ENCODE measurements at regions not wholly inside any gene's neighbourhood (a gene's known extent, or its start where the extent isn't known, plus 50 kb on each side); places are given as distances from the start of the nearest gene placed in this dataset.

GRCh38 chr1:194069831-194070218 lies 883.4 kb upstream of the B3GALT2 start:
- TF ChIP-seq, protein P1, sequence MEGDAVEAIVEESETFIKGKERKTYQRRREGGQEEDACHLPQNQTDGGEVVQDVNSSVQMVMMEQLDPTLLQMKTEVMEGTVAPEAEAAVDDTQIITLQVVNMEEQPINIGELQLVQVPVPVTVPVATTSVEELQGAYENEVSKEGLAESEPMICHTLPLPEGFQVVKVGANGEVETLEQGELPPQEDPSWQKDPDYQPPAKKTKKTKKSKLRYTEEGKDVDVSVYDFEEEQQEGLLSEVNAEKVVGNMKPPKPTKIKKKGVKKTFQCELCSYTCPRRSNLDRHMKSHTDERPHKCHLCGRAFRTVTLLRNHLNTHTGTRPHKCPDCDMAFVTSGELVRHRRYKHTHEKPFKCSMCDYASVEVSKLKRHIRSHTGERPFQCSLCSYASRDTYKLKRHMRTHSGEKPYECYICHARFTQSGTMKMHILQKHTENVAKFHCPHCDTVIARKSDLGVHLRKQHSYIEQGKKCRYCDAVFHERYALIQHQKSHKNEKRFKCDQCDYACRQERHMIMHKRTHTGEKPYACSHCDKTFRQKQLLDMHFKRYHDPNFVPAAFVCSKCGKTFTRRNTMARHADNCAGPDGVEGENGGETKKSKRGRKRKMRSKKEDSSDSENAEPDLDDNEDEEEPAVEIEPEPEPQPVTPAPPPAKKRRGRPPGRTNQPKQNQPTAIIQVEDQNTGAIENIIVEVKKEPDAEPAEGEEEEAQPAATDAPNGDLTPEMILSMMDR (IDR thresholded peaks at IDR 0.05) = no peak
- DNase-seq (no peak), ATAC-seq (no peak)
- Histone ChIP-seq H3K9me3 (no peaks in the 10 kb centered on the region), H3K4me3 (no peak overlapping the region), H3K4me1 (no peaks in the 10 kb centered on the region), H3K36me3 (no peaks in the 10 kb centered on the region), H3K27ac (no peak overlapping the region), H3K27me3 (no peaks in the 10 kb centered on the region)
- intact Hi-C loops (cut with DNase I) = no loop called here

- no peaks in the 10 kb centered on the region for H3K36me3 ChIP-seq
- H3K27me3 ChIP-seq = no peaks in the 10 kb centered on the region
- intact Hi-C loops (cut with DNase I) = no loop called here
- no peak overlapping the region for H3K27ac ChIP-seq
- peak in 2 of 4 donors; percentile 30 to 41 for DNase-seq
- TF ChIP-seq, protein P1 (IDR thresholded peaks at IDR 0.05) = no peak
- H3K4me1 ChIP-seq = no peaks in the 10 kb centered on the region
- ATAC-seq = no peak
- no peaks in the 10 kb centered on the region for H3K9me3 ChIP-seq
- H3K4me3 ChIP-seq = no peak overlapping the region
These were observed 882.9 kb upstream of the B3GALT2 start for GRCh38 chr1:194069168-194069830.

- intact Hi-C loops (cut with DNase I) = no loop called here
- H3K4me3 ChIP-seq = no peak overlapping the region
- ATAC-seq = peak; percentile 30
- TF ChIP-seq, protein P1 (IDR thresholded peaks at IDR 0.05) = no peak
- H3K4me1 ChIP-seq = no peaks in the 10 kb centered on the region
- H3K27me3 ChIP-seq = no peaks in the 10 kb centered on the region
- no peak overlapping the region for H3K27ac ChIP-seq
- DNase-seq = no peak
- H3K9me3 ChIP-seq = no peaks in the 10 kb centered on the region
- H3K36me3 ChIP-seq = no peaks in the 10 kb centered on the region
These were observed 882.2 kb upstream of the B3GALT2 start for GRCh38 chr1:194068446-194069167.

DNA sequence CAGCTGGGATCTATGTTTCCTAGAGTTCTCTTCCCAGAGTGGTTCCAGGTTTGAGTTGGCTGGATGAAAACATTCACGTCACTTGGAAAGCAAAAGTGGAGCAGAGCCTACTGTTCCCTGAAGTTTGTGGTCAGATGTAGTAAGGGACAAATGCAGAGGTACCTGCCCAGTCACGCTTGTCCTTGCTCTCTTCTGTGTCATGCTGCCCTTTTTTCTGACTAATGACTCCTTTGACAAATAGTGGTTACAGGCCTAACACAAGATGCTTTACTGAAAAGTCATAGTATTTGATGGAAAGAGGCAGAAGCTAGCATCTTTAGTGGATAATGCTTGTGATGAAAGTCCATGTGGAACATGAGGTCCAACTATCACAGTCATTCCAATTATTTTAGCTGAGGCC lies 881.4 kb upstream of the B3GALT2 start:
- Histone ChIP-seq H3K36me3 (no peaks in the 10 kb centered on the region), H3K27me3 (no peaks in the 10 kb centered on the region), H3K9me3 (no peaks in the 10 kb centered on the region), H3K4me3 (no peak overlapping the region), H3K27ac (no peak overlapping the region), H3K4me1 (no peaks in the 10 kb centered on the region)
- TF ChIP-seq, protein P1 (IDR thresholded peaks at IDR 0.05) = no peak
- no peak for DNase-seq
- intact Hi-C loops (cut with DNase I) = no loop called here
- no peak for ATAC-seq

DNA sequence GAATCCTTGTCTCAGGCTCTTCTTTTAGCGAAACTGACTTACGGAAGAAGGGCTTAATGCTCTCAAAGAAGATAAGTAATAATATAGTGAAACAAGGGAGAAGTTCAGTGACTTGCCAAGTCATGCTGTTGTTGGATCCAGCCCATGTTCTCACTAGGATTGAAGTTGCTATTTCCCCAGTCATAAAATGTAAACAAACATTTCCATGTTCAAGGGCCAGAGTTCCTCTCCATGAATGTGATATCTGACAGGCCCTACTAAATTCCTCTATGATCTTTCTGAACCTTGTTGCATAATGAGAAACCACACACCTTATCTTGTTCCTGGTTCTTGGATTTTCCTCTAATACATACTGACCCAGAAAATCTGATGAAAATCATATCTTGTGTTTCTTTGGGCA lies 876.5 kb upstream of the B3GALT2 start:
- ATAC-seq = peak; percentile 71
- no peak for DNase-seq
- no peaks in the 10 kb centered on the region for H3K4me1 ChIP-seq
- no peak overlapping the region for H3K27ac ChIP-seq
- no peaks in the 10 kb centered on the region for H3K27me3 ChIP-seq
- no peaks in the 10 kb centered on the region for H3K36me3 ChIP-seq
- H3K9me3 ChIP-seq = no peaks in the 10 kb centered on the region
- intact Hi-C loops (cut with DNase I) = no loop called here
- TF ChIP-seq, protein P1 (IDR thresholded peaks at IDR 0.05) = no peak
- no peak overlapping the region for H3K4me3 ChIP-seq

Data from left lung (tissue), 4 donors.